GM18505 (cell line): ENCODE measurements at regions not wholly inside any gene's neighbourhood (a gene's known extent, or its start where the extent isn't known, plus 50 kb on each side); places are given as distances from the start of the nearest gene placed in this dataset.
"Not testable (repeated sequence)": the region's sequence is repeated elsewhere in the genome, so short reads cannot be mapped to it uniquely, and the experiment has no call there.

ENCODE experiments used
- ATAC-seq: cut with Tn5 transposase; IDR thresholded peaks from one replicate; pipeline ENCODE4 v1.9.1; 2021; ENCODE audit not compliant: unreplicated experiment
- POLR2A ChIP-seq: IDR thresholded peaks from 4 replicates; pipeline ENCODE4 v1.6.1; 2011; ENCODE audit warnings: borderline replicate concordance; ENCODE audit not compliant: insufficient read depth, insufficient read length; ENCODE audit errors: extremely low read depth

GRCh38 chr12:84455598-84455997 is 457.0 kb downstream of the SLC6A15 start:
- TF ChIP-seq POLR2A: no peak
- no peak for ATAC-seq

- ATAC-seq: not testable (repeated sequence)
Observed at GRCh38 chr12:84446478-84446877, 466.1 kb downstream of the SLC6A15 start.

- no peak for TF ChIP-seq POLR2A
- ATAC-seq: no peak
Observed at GRCh38 chr12:84436134-84436533, 476.5 kb downstream of the SLC6A15 start.

GRCh38 chr12:84435682-84436081 is 476.9 kb downstream of the SLC6A15 start:
- ATAC-seq: no peak
- TF ChIP-seq POLR2A: no peak

- ATAC-seq: no peak
- TF ChIP-seq POLR2A: no peak
Observed at GRCh38 chr12:84422340-84422739, 490.3 kb downstream of the SLC6A15 start.

- TF ChIP-seq POLR2A: no peak
- ATAC-seq: peak; percentile 82
Observed at GRCh38 chr12:84421103-84421502, 491.5 kb downstream of the SLC6A15 start.

- no peak for TF ChIP-seq POLR2A
- no peak for ATAC-seq
Observed at GRCh38 chr12:84416626-84417025, 496.0 kb downstream of the SLC6A15 start.

- no peak for TF ChIP-seq POLR2A
- ATAC-seq: no peak
Observed at GRCh38 chr12:84415946-84416345, 496.7 kb downstream of the SLC6A15 start.

- ATAC-seq: no peak
Observed at GRCh38 chr12:84413656-84414055, 498.9 kb downstream of the SLC6A15 start.

GRCh38 chr12:84412226-84412625 is 500.4 kb downstream of the SLC6A15 start:
- ATAC-seq: no peak
- TF ChIP-seq POLR2A: no peak

More at GRCh38 chr12:84413656-84414055, 498.9 kb downstream of the SLC6A15 start:
- TF ChIP-seq POLR2A: no peak

- no peak for TF ChIP-seq POLR2A
- ATAC-seq: no peak
Observed at GRCh38 chr12:84411031-84411430, 501.6 kb downstream of the SLC6A15 start.

- ATAC-seq: no peak
- TF ChIP-seq POLR2A: no peak
Observed at GRCh38 chr12:84408936-84409335, 503.7 kb downstream of the SLC6A15 start.

GRCh38 chr12:84406720-84407119 is 505.9 kb downstream of the SLC6A15 start:
- not testable (repeated sequence) for ATAC-seq

- no peak for TF ChIP-seq POLR2A
- no peak for ATAC-seq
Observed at GRCh38 chr12:84397846-84398245, 514.8 kb downstream of the SLC6A15 start.

GRCh38 chr12:84397263-84397662 is 515.3 kb downstream of the SLC6A15 start:
- TF ChIP-seq POLR2A: no peak
- no peak for ATAC-seq

- not testable (repeated sequence) for ATAC-seq
Observed at GRCh38 chr12:84391176-84391575, 521.4 kb downstream of the SLC6A15 start.
